ENCODE measurements at regions not wholly inside any gene's neighbourhood (a gene's known extent, or its start where the extent isn't known, plus 50 kb on each side); places are given as distances from the start of the nearest gene placed in this dataset.
"Not testable (repeated sequence)": the region's sequence is repeated elsewhere in the genome, so short reads cannot be mapped to it uniquely, and the experiment has no call there.

- DNase-seq: not testable (repeated sequence)
Measured at GRCh38 chr3:191741847-191742350, 280.9 kb downstream of the PYDC2 start.

GRCh38 chr3:191743283-191743682, 282.3 kb downstream of the PYDC2 start:
- DNase-seq: no peak

DNA sequence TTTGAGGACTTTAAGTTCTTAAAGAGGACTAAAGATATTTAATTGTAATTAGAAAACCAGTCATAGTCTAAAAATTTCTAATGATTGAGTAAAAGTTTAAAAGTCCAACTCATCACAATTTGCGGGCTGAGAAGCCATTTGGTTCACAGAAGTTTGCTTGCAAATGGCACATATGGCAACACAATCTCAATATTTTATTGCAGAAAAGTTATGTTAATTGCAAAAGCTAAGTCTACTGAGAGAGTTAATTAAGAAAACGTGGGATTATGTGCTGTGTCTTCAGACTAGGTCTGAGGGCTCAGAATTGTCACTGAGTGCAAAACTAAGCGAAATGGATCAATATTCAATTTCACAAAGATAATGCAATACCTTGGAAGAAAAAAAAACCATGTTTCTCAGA, 289.7 kb downstream of the PYDC2 start:
- DNase-seq: no peak

- DNase-seq: no peak
Measured at GRCh38 chr3:191753196-191753595, 292.2 kb downstream of the PYDC2 start.

GRCh38 chr3:191761906-191762305, 300.9 kb downstream of the PYDC2 start:
- DNase-seq: no peak

- DNase-seq: no peak
Measured at GRCh38 chr3:191762323-191762960, 301.5 kb downstream of the PYDC2 start.

GRCh38 chr3:191768421-191768820, 307.5 kb downstream of the PYDC2 start:
- no peak for DNase-seq

DNA sequence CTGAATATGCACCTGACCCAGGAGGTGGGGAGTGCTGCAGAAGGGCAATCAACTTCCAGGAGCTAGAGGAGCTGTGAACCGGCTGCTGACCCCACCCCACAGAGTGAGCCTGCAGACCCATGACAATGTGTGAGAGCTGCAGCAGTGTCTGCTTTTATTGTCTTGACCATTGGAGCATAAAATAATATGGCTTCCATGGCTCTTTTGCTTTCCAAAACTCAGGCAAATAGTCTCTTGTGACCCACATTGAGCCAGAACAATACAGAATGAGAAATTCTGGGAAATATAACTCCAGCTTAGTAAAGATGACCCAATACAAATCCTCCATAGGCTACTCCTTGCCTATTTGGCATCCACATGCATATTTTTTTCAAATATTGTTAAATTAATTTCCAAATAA, 309.6 kb downstream of the PYDC2 start:
- no peak for DNase-seq

DNA sequence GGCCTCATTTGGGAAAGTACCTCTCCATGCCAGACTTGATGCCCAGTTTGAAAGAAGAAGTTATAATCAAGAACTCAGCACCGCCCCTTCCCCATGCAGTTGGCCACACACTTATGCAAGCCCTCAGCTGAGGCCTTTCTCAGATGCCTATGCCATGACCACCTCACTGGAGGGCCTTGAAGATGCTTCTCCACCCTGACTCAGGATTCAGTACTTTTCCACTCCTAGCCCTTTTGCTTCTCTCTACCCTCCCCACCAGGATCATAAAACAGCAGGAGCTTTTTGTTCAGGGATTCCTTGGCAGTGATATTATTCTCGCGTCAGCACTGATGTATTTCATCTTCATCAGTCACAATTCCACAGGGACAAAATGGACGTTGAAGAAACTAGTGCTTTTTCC, 313.5 kb downstream of the PYDC2 start:
- no peak for DNase-seq

GRCh38 chr3:191775451-191776233, 314.7 kb downstream of the PYDC2 start:
- DNase-seq: no peak

GRCh38 chr3:191781044-191781443, 320.1 kb downstream of the PYDC2 start:
- no peak for DNase-seq

DNA sequence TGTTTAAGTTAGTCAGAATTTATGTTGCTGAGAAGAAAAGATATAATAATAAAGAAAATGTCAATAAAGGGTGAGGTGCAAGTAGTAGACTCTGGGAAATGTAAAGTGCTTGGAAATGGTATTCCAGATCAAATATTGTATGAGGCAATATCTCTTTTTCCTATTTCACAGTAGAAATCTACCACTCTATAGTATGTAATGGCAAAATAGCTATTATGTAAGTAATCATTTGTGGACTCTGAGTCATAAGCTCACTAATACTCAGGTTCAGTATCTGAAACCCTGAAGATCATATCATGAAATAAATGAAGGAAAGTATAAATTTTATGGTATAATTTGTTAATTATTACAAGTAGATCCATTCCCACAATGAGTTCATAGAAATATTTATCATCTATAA, 322.1 kb downstream of the PYDC2 start:
- no peak for DNase-seq

GRCh38 chr3:191790934-191791333, 330.0 kb downstream of the PYDC2 start:
- no peak for DNase-seq

DNA sequence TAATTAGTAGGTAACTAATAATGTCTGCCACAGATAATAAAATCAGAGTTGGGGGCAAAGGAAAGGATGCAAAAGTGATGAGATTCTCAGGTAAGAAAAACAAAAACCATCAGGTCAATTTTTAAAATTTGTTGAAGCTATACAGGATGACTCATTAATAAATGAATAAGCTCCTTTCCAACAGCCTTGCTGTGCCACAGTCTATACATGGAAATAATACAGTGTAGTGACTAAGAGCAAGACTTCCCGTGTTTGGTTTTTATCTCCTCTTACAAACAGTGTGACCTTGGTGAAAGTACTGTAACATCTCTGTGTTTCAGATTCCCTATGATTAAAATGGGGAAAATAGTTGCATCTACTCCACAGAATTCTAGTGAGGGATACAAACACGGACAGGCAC, 331.6 kb downstream of the PYDC2 start:
- DNase-seq: no peak

DNA sequence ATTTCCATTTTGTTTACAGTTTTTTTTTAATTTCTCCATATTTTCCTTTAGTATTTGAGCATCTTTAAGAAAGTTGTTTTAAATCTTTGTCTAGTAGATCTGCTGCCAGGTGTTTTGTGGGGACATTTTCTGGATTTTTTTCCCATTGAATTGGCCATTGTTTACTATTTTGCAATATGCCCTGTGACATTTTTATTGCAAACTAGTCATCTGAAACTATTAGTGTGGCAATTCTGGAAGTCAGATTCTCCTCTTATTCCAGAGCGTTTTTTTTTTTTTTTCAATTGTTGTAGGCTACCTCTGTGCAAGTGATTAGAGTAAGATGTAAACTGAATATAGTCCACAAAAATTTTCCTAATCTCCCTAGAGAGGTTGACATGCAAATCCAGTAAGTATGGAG, 334.2 kb downstream of the PYDC2 start:
- DNase-seq: no peak

- DNase-seq: no peak
Measured at GRCh38 chr3:191797271-191797670, 336.3 kb downstream of the PYDC2 start.

DNA sequence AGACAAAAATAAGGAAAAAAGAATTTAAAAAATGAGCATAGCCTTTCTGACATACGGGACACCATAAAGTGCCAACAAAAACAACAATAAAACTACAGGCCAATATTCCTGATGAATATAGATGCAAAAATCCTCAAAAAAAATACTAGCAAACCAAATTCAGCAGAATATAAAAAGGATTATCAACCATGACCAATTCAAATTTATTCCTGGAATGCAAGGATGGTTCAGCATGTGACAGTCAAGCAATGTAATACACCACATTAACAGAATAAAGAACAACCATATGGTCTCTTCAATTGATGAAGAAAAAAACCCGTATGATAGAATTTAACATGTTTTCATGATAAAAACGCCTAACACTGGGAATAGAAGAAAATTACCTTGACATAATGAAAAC, 341.7 kb downstream of the PYDC2 start:
- no peak for DNase-seq

- DNase-seq: no peak
Measured at GRCh38 chr3:191804935-191805334, 344.0 kb downstream of the PYDC2 start.

DNA sequence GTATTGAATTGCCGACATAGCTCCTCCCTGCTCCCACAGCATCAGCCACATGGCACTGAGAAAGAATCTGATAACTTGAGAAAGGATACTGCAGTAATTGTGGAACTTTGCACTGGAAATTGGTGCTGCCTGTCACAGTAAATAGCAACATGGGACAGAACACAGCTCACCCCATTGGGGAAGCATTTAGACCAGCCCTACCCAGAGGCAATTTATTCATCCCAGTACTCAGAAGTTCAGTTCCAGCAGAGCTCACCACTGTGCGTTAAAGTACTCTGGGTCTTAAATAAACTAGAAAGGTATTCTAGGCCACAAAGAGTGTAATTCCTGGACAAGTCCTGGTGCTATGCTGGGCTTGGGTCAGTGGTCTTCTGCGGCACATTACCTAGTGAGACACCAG, 347.1 kb downstream of the PYDC2 start:
- no peak for DNase-seq

- no peak for DNase-seq
Measured at GRCh38 chr3:191809326-191809949, 348.5 kb downstream of the PYDC2 start.

GRCh38 chr3:191813245-191813644, 352.3 kb downstream of the PYDC2 start:
- no peak for DNase-seq

- DNase-seq: no peak
Measured at GRCh38 chr3:191848818-191849217, 387.9 kb downstream of the PYDC2 start.

- no peak for DNase-seq
Measured at GRCh38 chr3:191859531-191859930, 398.6 kb downstream of the PYDC2 start.

Measured in occipital lobe (tissue), 1 donor.